ENCODE measurements at regions not wholly inside any gene's neighbourhood (a gene's known extent, or its start where the extent isn't known, plus 50 kb on each side); places are given as distances from the start of the nearest gene placed in this dataset.

DNA sequence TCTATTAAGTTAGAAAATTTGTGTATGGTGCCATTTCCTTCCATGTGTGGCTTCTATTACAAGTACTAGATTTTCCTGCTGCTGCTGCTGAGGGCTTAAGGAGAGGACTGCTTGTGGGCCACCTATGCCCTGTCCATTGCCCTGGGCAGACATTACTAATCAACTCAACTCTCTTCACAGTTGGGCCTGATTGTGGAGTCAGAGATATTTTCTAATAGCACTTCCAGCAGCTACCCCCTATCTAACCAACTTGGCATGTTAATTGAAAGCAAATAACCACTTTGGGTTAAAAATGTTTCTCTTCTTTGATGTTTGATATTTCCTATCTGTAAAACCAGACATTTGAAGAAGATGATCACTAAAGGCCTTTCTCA, 242.0 kb downstream of the EDEM1 start:
- no peak for FAIRE-seq
- no peaks in the 10 kb centered on the region for H4K20me1 ChIP-seq (ENCODE audit: insufficient read depth, low read length)
- no peak overlapping the region for H3K4me3 ChIP-seq (ENCODE audit: insufficient read depth, low read depth, low read length)
- no peak overlapping the region for H3K27ac ChIP-seq (ENCODE audit: low read depth, low read length)
- no peak overlapping the region for H2AFZ ChIP-seq (ENCODE audit: low read depth, low read length)
- Mint-ChIP-seq H3K27me3 (ENCODE audit: low read depth, unreplicated experiment) (peaks cover 2% of the 10 kb centered on the region), H3K36me3 (ENCODE audit: low read depth, unreplicated experiment) (no peaks in the 10 kb centered on the region), H3K27ac (ENCODE audit: unreplicated experiment) (no peak overlapping the region), H3K9me3 (ENCODE audit: unreplicated experiment) (peaks cover 10% of the 10 kb centered on the region), H3K4me1 (ENCODE audit: low read depth, unreplicated experiment) (no peaks in the 10 kb centered on the region), H3K4me3 (ENCODE audit: unreplicated experiment) (no peak overlapping the region)
- DNase-seq (ENCODE audit: low read depth): no peak
- no peaks in the 10 kb centered on the region for H3K36me3 ChIP-seq (ENCODE audit: insufficient read depth, low read length)
- H3K9me3 ChIP-seq (ENCODE audit: insufficient read depth, low read depth, low read length): no peaks in the 10 kb centered on the region
- no peaks in the 10 kb centered on the region for H3K27me3 ChIP-seq (ENCODE audit: insufficient read depth, low read length)
- TF ChIP-seq, protein P1, sequence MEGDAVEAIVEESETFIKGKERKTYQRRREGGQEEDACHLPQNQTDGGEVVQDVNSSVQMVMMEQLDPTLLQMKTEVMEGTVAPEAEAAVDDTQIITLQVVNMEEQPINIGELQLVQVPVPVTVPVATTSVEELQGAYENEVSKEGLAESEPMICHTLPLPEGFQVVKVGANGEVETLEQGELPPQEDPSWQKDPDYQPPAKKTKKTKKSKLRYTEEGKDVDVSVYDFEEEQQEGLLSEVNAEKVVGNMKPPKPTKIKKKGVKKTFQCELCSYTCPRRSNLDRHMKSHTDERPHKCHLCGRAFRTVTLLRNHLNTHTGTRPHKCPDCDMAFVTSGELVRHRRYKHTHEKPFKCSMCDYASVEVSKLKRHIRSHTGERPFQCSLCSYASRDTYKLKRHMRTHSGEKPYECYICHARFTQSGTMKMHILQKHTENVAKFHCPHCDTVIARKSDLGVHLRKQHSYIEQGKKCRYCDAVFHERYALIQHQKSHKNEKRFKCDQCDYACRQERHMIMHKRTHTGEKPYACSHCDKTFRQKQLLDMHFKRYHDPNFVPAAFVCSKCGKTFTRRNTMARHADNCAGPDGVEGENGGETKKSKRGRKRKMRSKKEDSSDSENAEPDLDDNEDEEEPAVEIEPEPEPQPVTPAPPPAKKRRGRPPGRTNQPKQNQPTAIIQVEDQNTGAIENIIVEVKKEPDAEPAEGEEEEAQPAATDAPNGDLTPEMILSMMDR (IDR thresholded peaks at IDR 0.05; ENCODE audit: insufficient read depth, low read depth, low read length): no peak
- no peak for TF ChIP-seq EZH2 (IDR thresholded peaks at IDR 0.05; ENCODE audit: insufficient read depth, low read length)
- H3K79me2 ChIP-seq (ENCODE audit: insufficient read depth, low read length): no peaks in the 10 kb centered on the region
- H3K4me1 ChIP-seq (ENCODE audit: insufficient read depth, low read length): no peaks in the 10 kb centered on the region
- H3K4me2 ChIP-seq (ENCODE audit: low read length): no peak overlapping the region
- H3K9ac ChIP-seq (ENCODE audit: low read length): no peak overlapping the region

DNA sequence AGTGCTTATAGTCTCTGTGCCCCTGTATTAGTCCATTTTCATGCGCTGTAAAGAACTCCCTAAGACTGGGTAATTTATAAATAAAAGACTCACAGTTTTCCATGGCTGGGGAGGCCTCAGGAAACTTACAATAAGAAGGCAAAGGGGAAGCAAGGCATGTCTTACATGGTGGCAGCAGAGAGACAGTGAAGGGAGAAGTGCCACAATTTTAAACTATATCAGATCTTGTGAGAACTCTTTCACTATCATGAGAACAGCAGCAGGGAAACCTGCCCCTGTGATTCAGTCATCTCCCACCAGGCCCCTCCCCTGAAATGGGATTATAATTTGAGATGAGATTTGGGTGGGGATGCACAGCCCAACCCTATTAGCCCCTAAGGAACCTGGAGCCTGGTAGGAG, 243.2 kb downstream of the EDEM1 start:
- Mint-ChIP-seq H3K36me3 (ENCODE audit: low read depth, unreplicated experiment) (no peaks in the 10 kb centered on the region), H3K27me3 (ENCODE audit: low read depth, unreplicated experiment) (peaks cover 2% of the 10 kb centered on the region), H3K4me3 (ENCODE audit: unreplicated experiment) (no peak overlapping the region), H3K27ac (ENCODE audit: unreplicated experiment) (no peak overlapping the region), H3K9me3 (ENCODE audit: unreplicated experiment) (peaks cover 10% of the 10 kb centered on the region), H3K4me1 (ENCODE audit: low read depth, unreplicated experiment) (no peaks in the 10 kb centered on the region)
- H3K4me3 ChIP-seq (ENCODE audit: insufficient read depth, low read depth, low read length): no peak overlapping the region
- H2AFZ ChIP-seq (ENCODE audit: low read depth, low read length): no peak overlapping the region
- H3K9ac ChIP-seq (ENCODE audit: low read length): no peak overlapping the region
- H3K4me2 ChIP-seq (ENCODE audit: low read length): no peak overlapping the region
- DNase-seq (ENCODE audit: low read depth) (no peak), FAIRE-seq (no peak)
- H3K4me1 ChIP-seq (ENCODE audit: insufficient read depth, low read length): no peaks in the 10 kb centered on the region
- no peaks in the 10 kb centered on the region for H4K20me1 ChIP-seq (ENCODE audit: insufficient read depth, low read length)
- TF ChIP-seq EZH2 (IDR thresholded peaks at IDR 0.05; ENCODE audit: insufficient read depth, low read length): no peak
- TF ChIP-seq, protein P1 (IDR thresholded peaks at IDR 0.05; ENCODE audit: insufficient read depth, low read depth, low read length): no peak
- H3K79me2 ChIP-seq (ENCODE audit: insufficient read depth, low read length): no peaks in the 10 kb centered on the region
- no peaks in the 10 kb centered on the region for H3K9me3 ChIP-seq (ENCODE audit: insufficient read depth, low read depth, low read length)
- no peaks in the 10 kb centered on the region for H3K36me3 ChIP-seq (ENCODE audit: insufficient read depth, low read length)
- H3K27me3 ChIP-seq (ENCODE audit: insufficient read depth, low read length): no peaks in the 10 kb centered on the region
- H3K27ac ChIP-seq (ENCODE audit: low read depth, low read length): no peak overlapping the region

DNA sequence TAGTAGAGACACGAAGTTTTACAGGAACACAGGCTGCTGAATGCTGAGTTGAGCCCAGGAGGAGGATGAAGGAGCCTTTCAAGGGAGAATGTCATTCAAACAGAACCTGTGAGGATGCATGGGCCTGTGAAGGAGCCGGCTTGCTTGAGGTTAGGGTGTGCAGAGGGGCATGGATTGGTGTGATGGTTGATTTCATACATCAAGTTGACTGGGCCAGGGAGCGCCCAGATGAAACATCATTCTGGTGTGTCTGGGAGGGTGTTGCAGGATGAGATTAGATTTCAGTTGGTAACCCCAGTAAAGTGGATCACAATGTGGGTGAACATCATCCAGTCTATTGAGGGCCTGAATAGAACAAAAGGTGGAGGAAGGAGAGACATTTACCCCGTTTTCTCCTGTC, 243.6 kb downstream of the EDEM1 start:
- no peaks in the 10 kb centered on the region for H4K20me1 ChIP-seq (ENCODE audit: insufficient read depth, low read length)
- peaks cover 2% of the 10 kb centered on the region for H3K27me3 Mint-ChIP-seq (ENCODE audit: low read depth, unreplicated experiment)
- H3K27ac Mint-ChIP-seq (ENCODE audit: unreplicated experiment): no peak overlapping the region
- no peaks in the 10 kb centered on the region for H3K9me3 ChIP-seq (ENCODE audit: insufficient read depth, low read depth, low read length)
- H3K27ac ChIP-seq (ENCODE audit: low read depth, low read length): no peak overlapping the region
- no peak overlapping the region for H3K4me3 Mint-ChIP-seq (ENCODE audit: unreplicated experiment)
- H3K4me2 ChIP-seq (ENCODE audit: low read length): no peak overlapping the region
- no peaks in the 10 kb centered on the region for H3K27me3 ChIP-seq (ENCODE audit: insufficient read depth, low read length)
- H3K36me3 ChIP-seq (ENCODE audit: insufficient read depth, low read length): no peaks in the 10 kb centered on the region
- H2AFZ ChIP-seq (ENCODE audit: low read depth, low read length): no peak overlapping the region
- DNase-seq (ENCODE audit: low read depth) (no peak), FAIRE-seq (no peak)
- no peak overlapping the region for H3K9ac ChIP-seq (ENCODE audit: low read length)
- H3K4me3 ChIP-seq (ENCODE audit: insufficient read depth, low read depth, low read length): no peak overlapping the region
- H3K4me1 ChIP-seq (ENCODE audit: insufficient read depth, low read length): no peaks in the 10 kb centered on the region
- H3K4me1 Mint-ChIP-seq (ENCODE audit: low read depth, unreplicated experiment): no peaks in the 10 kb centered on the region
- TF ChIP-seq, protein P1 (IDR thresholded peaks at IDR 0.05; ENCODE audit: insufficient read depth, low read depth, low read length): no peak
- TF ChIP-seq EZH2 (IDR thresholded peaks at IDR 0.05; ENCODE audit: insufficient read depth, low read length): no peak
- H3K9me3 Mint-ChIP-seq (ENCODE audit: unreplicated experiment): peaks cover 10% of the 10 kb centered on the region
- H3K36me3 Mint-ChIP-seq (ENCODE audit: low read depth, unreplicated experiment): no peaks in the 10 kb centered on the region
- H3K79me2 ChIP-seq (ENCODE audit: insufficient read depth, low read length): no peaks in the 10 kb centered on the region
